ENCODE measurements at regions not wholly inside any gene's neighbourhood (a gene's known extent, or its start where the extent isn't known, plus 50 kb on each side); places are given as distances from the start of the nearest gene placed in this dataset.

GRCh38 chr1:239067480-239067879 is 318.9 kb upstream of the CHRM3 start:
- Mint-ChIP-seq H3K4me1 (ENCODE audit: low read depth) (no peaks in the 10 kb centered on the region), H3K4me3 (ENCODE audit: unreplicated experiment) (no peak overlapping the region), H3K27ac (ENCODE audit: unreplicated experiment) (no peak overlapping the region), H3K36me3 (ENCODE audit: low read depth) (no peaks in the 10 kb centered on the region), H3K9me3 (ENCODE audit: low read depth) (no peaks in the 10 kb centered on the region), H3K27me3 (ENCODE audit: low read depth) (peaks cover 7% of the 10 kb centered on the region)
- no peak for TF ChIP-seq CTCF (IDR thresholded peaks at IDR 0.05)
- no peak for DNase-seq (ENCODE audit: low spot score)

- Mint-ChIP-seq H3K4me1 (ENCODE audit: low read depth) (no peaks in the 10 kb centered on the region), H3K36me3 (ENCODE audit: low read depth) (no peaks in the 10 kb centered on the region), H3K27me3 (ENCODE audit: low read depth) (peaks cover 4% of the 10 kb centered on the region), H3K4me3 (ENCODE audit: unreplicated experiment) (no peak overlapping the region), H3K9me3 (ENCODE audit: low read depth) (no peaks in the 10 kb centered on the region), H3K27ac (ENCODE audit: unreplicated experiment) (no peak overlapping the region)
- no peak for DNase-seq (ENCODE audit: low spot score)
- no peak for TF ChIP-seq CTCF (IDR thresholded peaks at IDR 0.05)
These were observed 319.3 kb upstream of the CHRM3 start for GRCh38 chr1:239067058-239067457.

GRCh38 chr1:239061770-239062169 is 324.6 kb upstream of the CHRM3 start:
- Mint-ChIP-seq H3K27ac (ENCODE audit: unreplicated experiment) (no peak overlapping the region), H3K27me3 (ENCODE audit: low read depth) (peaks cover 5% of the 10 kb centered on the region), H3K9me3 (ENCODE audit: low read depth) (no peaks in the 10 kb centered on the region), H3K4me1 (ENCODE audit: low read depth) (no peaks in the 10 kb centered on the region), H3K36me3 (ENCODE audit: low read depth) (no peaks in the 10 kb centered on the region), H3K4me3 (ENCODE audit: unreplicated experiment) (no peak overlapping the region)
- DNase-seq (ENCODE audit: low spot score): no peak
- TF ChIP-seq CTCF (IDR thresholded peaks at IDR 0.05): no peak

GRCh38 chr1:239058190-239058589 is 328.2 kb upstream of the CHRM3 start:
- Mint-ChIP-seq H3K4me1 (ENCODE audit: low read depth) (no peaks in the 10 kb centered on the region), H3K27me3 (ENCODE audit: low read depth) (peaks cover 5% of the 10 kb centered on the region), H3K36me3 (ENCODE audit: low read depth) (no peaks in the 10 kb centered on the region), H3K9me3 (ENCODE audit: low read depth) (peaks cover 11% of the 10 kb centered on the region), H3K27ac (ENCODE audit: unreplicated experiment) (no peak overlapping the region), H3K4me3 (ENCODE audit: unreplicated experiment) (no peak overlapping the region)
- TF ChIP-seq CTCF (IDR thresholded peaks at IDR 0.05): no peak
- no peak for DNase-seq (ENCODE audit: low spot score)

- DNase-seq (ENCODE audit: low spot score): no peak
- Mint-ChIP-seq H3K4me3 (ENCODE audit: unreplicated experiment) (no peak overlapping the region), H3K4me1 (ENCODE audit: low read depth) (no peaks in the 10 kb centered on the region), H3K36me3 (ENCODE audit: low read depth) (no peaks in the 10 kb centered on the region), H3K9me3 (ENCODE audit: low read depth) (peaks cover 11% of the 10 kb centered on the region), H3K27ac (ENCODE audit: unreplicated experiment) (no peak overlapping the region), H3K27me3 (ENCODE audit: low read depth) (peaks cover 5% of the 10 kb centered on the region)
- no peak for TF ChIP-seq CTCF (IDR thresholded peaks at IDR 0.05)
These were observed 329.4 kb upstream of the CHRM3 start for GRCh38 chr1:239056940-239057339.

All from chondrocyte (in vitro differentiated cells).